PC-9 (cell line): ENCODE measurements at regions not wholly inside any gene's neighbourhood (a gene's known extent, or its start where the extent isn't known, plus 50 kb on each side); places are given as distances from the start of the nearest gene placed in this dataset.

ENCODE experiments used
- EZH2 ChIP-seq: fragments of 200-600 bp; sonication (generic); IDR thresholded peaks from 2 replicates; pipeline ENCODE4 v1.8.0; 2017; ENCODE audit warnings: antibody characterized with exemption, low read depth
- TF ChIP-seq, protein P1 (sequence below): fragments of 200-600 bp; sonication (generic); conservative IDR thresholded peaks from 2 replicates; pipeline ENCODE4 v1.6.1; 2017; ENCODE audit warnings: mixed run types, antibody characterized with exemption, mild to moderate bottlenecking, moderate library complexity

- TF ChIP-seq, protein P1, sequence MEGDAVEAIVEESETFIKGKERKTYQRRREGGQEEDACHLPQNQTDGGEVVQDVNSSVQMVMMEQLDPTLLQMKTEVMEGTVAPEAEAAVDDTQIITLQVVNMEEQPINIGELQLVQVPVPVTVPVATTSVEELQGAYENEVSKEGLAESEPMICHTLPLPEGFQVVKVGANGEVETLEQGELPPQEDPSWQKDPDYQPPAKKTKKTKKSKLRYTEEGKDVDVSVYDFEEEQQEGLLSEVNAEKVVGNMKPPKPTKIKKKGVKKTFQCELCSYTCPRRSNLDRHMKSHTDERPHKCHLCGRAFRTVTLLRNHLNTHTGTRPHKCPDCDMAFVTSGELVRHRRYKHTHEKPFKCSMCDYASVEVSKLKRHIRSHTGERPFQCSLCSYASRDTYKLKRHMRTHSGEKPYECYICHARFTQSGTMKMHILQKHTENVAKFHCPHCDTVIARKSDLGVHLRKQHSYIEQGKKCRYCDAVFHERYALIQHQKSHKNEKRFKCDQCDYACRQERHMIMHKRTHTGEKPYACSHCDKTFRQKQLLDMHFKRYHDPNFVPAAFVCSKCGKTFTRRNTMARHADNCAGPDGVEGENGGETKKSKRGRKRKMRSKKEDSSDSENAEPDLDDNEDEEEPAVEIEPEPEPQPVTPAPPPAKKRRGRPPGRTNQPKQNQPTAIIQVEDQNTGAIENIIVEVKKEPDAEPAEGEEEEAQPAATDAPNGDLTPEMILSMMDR, result no peak
- TF ChIP-seq EZH2, result no peak
These were observed 893.7 kb downstream of the TFAP2A start for GRCh38 chr6:9521152-9521530.
